HG02938 (cell line): ENCODE measurements at regions not wholly inside any gene's neighbourhood (a gene's known extent, or its start where the extent isn't known, plus 50 kb on each side); places are given as distances from the start of the nearest gene placed in this dataset.
"Not testable (repeated sequence)": the region's sequence is repeated elsewhere in the genome, so short reads cannot be mapped to it uniquely, and the experiment has no call there.

Source experiments
- ATAC-seq: cut with Tn5 transposase; IDR thresholded peaks from one replicate; pipeline ENCODE4 v1.9.1; 2021; ENCODE audit warnings: mild to moderate bottlenecking, moderate library complexity; ENCODE audit not compliant: unreplicated experiment

DNA sequence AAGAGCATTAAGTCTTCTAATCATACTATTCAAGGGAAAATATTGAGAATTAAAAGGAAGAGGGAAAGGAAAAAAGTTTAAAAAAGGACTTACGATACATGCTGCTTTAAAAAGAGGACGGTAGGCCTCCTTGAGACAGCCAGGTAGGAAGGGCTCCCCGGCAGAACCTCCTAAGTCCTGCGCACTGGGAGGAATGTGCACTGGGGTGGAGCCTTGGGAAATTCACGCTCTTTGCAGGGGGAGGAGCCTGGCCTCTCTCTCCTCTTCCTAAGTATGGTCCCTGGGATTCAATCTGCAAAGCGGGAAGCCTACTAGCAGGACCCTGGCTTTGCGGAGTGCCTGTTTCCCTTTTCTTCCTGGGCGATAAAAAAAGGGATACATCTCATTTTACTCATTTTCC, 553.0 kb downstream of the RPS29 start:
- no peak for ATAC-seq

DNA sequence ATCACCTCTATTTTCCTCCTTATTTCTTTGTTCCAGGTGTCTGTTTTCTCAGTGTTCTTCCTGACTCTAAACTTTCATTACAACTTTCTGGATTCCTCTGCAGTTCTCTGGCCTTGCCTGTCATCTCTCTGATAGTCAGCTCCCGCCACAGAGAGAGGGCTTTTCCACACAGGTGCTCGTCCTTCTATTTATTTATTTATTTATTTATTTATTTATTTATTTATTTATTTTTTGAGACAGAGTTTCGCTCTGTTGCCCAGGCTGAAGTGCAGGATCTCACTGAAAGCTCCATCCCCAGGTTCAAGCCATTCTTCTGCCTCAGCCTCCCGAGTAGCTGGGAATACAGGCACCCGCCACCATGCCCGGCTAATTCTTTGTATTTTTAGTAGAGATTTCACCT, 554.5 kb downstream of the RPS29 start:
- not testable (repeated sequence) for ATAC-seq

DNA sequence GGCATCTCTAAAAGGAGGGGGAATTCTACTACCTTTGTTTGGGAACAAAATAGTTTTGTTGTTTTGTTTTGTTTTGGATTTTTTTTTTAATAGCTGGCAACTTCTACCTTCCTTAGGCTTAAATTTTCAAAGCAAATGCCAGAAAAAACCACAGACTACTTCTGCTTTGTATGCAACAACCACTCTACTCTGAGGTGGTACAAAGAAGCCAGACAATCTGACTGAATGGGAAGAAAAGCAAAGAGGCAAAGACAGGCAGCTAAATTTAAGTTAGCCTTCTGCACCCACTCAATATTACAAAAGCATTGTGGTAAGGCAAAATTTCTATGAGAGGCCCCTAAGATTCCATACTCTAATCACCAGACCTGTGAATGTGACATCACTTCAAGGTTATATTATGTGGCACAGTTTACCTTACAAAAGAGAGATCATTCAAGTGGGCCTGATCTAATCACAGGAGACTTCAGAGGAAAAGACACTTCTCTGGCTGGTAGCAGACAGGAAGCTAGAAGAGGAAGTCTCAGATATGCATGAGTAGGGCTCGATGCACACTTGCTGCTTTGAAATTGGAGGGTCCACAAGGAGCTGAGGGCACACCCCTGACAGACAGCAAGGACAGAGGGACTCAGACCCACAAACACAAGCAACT, 566.6 kb downstream of the RPS29 start:
- ATAC-seq = no peak

DNA sequence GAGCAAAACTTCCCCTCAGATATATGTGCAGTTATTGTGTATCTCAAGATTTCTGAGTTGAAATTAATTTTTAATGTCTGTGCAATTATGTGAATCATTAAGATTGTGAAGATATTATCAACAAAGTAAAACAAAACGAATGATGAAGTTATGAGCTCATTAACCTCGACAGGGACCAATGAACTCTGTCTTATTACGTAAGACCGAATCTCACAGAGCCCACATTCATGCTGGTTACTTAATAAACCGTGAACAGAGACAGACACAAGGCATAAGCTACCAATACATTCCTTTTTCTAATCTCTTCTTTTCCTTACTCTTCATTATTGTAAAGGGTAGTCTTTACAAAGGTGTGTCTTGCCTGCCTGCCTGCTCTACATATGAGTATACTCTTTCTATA, 568.7 kb downstream of the RPS29 start:
- ATAC-seq = no peak

DNA sequence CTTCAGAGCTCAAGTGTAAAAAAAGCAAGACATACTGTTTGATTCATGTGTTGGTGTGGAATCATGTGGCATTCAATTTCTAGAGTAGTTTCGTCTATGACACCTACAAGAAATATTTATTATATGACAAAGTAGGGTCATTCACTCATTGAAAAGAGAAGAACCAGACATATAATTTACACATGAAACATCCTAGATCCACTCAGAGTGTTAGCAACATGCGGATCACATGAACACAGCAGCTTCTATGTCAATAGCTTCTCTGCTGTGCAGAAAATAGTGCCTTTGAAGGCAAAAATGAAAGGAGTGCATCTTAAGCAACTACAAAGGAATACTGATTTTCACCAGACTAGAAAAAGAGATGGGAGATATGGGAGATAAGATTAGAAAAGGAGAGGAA, 569.8 kb downstream of the RPS29 start:
- no peak for ATAC-seq

DNA sequence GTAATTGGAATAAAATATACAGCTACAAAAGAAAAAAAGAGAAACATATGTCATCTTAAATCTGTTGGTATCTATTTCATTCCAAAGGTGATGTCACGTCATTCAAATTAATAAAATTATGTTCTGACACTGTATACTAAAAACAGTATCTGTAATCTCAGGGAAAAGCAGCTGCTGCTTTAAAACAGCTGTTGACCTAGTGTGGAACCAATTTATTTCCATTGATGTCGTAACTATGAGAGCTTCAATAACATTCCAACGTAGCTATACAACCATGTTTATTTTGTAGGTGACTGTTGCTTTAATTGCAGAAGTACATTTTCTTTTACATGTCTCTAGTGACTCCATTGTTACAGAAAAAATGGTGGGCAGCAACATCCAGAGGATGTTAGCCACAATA, 571.7 kb downstream of the RPS29 start:
- no peak for ATAC-seq

DNA sequence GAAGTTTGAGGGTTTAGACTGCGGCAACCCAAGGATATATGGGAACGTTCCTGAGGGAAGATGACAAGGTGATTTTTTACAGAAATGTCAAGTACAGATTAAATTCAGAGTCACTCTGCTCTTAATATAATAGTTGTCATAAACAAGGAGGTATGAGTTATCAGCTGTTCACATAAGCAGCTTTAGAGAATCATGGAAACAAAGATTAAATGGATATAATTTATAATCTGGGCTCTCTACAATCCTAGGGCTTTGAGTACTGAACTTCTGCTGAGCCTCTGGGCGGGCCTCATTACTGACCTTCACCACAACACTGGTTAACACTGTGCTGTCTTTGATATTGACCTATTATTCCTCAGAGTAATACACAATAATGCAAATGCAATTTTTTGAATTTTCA, 577.8 kb downstream of the RPS29 start:
- no peak for ATAC-seq

DNA sequence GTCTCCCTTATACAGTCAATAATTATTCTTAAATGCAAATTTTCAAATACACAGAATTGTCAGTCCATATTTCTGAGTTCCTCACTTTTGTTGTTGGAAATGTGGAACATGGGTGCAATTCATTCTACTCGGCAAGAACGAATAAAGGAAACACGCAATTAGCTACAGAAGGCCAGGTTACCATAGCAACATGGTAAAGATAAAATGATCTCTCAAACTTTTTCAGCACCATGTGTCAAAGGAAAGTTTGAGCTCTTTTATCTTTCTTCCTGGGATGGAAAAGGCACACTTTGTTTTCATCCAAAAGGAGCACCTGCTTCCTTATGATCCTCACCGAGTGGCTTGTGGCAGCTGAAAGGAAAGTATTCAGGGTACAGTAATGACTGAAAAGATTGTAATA, 595.0 kb downstream of the RPS29 start:
- no peak for ATAC-seq

DNA sequence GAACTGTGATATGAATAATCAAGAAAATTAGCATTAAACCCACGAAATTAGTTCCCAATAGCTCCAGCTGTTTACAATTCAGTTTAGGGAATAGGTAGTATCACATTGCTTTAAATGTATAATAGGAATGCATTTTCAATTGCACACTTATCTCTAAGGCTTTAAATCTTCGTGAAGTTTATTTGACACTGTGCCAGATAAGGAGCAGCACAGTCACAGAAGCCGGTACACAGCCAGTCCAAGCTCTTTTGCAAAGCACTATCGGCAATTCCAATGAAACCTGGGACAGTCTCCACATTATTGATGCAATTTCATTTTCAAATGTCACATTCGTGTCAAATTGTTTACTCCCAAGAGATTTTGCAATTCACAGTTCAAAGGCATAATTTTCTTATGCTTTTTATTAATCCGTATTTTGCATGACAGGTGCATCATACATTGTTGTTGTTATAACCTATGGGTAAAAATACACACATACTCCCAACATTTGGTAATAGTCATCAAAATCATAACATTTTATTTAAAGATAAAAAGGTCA, 602.8 kb downstream of the RPS29 start:
- ATAC-seq = no peak

DNA sequence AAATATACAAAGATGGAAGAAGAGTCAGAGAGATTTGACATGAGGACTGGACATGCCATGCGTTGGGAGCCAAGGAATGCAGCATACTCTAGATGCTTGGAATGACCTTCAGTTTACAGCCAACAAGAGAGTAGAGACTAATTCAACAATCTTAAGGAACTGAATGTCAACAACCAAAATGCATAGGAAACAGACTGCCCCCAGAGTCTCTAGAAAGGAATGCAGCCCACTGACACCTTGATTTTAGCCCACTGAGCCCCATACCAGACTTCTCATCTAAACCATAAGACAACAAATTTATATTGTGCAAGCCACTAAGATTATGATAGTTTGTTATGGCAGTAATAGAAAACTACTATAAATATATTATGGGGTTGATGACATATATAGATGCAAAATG, 611.2 kb downstream of the RPS29 start:
- no peak for ATAC-seq

DNA sequence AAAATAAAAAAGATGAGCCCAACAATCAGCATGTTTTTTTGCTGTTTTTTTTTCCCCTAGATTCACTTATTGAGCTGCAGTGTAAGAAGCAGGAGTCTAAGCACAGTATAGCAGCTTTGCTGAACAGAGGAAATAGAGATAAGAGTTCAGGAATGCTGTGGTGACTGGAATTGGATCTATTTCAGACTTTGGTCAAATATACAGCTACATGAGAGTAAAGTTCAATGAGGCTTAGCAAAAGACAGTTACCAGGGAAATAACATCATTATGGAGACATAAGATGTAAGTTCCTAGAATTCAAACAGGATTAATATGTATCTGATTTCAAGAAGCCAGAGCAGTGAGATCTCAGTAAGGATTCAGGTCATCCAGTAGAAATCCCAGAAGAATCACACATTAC, 613.0 kb downstream of the RPS29 start:
- no peak for ATAC-seq

DNA sequence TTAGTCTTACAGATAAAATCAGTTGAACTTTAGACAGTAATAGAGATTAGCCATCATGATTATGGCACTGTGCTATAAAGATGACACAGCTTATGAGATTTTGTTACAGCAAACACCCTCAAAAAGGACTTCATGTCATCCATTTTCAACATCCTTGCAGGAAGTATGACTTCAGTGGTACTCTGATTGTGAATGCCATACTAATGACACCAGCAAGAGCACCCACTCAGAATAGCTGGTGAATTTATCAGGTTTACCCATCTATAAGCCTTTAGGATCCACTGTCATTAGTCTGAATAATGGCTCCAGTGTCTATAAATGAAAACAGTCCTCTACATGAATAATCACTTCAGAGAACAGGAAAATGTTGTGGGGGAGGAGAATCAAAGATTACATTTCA, 615.2 kb downstream of the RPS29 start:
- ATAC-seq = no peak

DNA sequence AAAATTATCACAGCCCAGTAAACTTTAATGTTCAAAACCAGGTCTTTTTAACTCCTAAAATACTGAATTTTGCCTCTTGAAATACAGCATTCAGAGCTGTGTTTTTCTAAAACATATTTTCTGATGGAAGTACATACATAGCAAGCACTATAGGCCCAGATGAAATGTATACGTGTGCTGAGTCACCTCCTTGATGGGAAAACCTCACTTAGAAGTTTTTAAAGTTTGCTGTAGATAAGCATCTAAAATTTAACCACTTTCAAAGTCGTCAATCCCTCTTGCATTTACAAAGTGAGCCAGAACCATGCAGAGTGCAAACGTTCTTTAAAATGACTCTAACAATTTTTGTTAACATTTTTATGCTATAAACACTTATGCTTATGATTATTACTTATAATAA, 618.8 kb downstream of the RPS29 start:
- ATAC-seq = no peak

DNA sequence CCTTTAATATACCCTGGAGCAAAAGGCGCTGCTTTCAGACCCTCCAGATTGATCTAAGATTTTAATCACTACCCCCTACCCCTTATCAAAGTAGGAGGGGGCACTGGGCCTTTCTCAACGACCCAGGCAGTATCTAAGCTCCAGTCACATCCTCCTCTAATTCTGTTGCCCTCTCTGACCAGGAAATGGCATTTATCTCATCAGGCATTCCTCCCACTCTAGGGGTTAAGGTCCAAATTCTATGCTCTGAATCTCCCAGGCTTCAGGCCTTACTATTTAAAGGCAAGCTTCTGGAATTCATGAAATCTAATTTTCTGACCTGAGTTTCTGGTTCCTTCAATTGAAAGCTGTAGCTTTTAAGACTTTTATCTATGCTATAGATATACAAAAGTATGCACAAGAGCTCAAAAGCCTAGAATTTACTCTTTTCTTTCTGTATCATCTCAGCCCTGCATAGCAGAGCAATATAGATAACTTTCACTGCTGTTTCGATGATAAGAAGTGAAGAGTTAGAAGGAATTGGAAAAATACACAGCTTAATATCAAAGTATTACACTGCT, 622.9 kb downstream of the RPS29 start:
- no peak for ATAC-seq

DNA sequence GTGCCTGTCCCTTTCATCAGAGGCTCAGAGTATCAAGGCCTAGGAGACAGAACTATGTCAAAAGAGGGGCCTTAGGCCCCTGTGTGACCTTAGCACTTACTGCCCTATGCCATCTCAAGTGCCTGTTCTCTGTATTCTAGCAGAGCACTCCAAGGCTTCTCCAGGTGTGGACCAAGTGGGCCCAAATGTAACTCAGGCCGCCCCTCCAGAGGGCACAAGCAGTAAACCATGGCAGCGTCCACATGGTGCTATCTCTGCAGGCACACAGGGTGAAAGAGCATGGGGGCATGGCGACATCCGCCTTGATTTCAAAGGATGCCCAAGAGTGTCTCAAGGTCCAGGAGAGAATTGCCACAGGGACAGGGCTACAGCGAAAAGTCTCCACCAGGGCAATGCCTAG, 628.7 kb downstream of the RPS29 start:
- no peak for ATAC-seq

DNA sequence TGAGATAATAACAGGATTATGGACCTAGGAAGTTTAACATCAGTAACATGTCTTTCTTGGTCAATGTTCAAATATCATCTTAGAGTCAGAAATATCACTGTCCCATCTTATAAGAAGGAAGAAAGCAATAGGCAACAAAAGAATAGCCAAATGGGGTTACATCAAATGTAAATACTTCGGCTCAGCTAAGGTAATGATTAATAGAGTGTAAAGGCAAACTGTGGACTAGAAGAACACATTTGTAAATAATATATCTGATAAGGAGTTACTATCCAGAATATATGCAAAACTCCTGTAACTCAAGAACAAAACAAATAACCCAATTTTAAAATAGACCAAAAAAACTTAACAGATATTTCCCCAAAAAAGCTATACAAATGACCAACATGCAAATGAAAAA, 630.3 kb downstream of the RPS29 start:
- no peak for ATAC-seq

DNA sequence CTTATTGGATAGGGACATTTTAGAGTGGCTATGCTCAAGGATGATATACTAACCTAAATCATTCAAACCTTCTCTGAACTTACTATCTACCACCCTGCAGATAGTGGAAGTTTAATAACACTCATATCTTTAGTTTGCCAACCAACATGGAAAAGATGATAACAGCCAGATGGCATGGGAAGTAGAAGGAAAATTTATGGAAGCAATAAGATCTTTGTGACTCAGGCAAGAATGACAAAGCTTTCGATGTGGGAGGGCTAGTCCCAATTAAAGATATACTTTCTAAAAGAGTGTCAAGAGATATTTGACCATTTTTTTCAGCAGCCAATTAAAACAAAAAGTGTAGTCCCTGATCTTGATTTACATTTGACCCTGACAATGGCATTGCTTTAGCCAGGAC, 631.7 kb downstream of the RPS29 start:
- no peak for ATAC-seq

DNA sequence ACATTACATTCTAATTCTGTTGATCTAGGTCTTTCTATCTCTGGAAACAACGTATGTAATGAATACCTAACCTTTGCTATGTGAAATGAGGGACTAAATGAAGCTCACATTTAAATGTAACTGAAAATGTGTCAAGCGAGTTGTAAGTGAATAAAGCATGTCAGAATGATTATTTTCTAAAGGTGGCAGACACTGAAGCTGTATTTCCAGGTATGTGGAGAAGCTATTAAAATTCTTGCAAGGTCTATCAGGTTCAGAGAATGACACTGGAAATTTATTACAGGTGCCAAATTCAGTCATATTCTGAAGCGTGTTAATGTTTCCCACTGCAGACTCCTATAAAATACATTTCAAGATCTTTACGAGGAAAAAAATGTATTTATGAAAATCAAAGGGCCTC, 641.4 kb downstream of the RPS29 start:
- ATAC-seq = no peak

DNA sequence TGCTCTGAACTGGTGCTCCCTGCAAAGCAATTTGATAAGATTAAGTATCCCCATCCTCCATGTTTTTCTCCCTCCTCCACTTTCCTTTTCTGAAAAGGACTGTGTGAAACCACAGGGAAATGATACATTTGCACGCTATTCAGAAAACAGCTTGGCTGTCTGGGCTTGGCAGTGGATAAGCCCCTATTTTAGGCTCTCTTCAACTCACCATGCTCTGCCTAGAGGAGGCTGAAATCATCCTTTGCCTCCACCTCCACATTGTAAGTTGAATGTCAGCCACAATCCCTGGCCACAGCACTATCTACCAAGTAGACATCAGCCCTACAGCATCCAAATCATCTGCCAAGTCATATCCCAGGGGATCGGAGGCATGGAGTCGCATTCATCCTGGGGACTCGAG, 642.3 kb downstream of the RPS29 start:
- no peak for ATAC-seq

DNA sequence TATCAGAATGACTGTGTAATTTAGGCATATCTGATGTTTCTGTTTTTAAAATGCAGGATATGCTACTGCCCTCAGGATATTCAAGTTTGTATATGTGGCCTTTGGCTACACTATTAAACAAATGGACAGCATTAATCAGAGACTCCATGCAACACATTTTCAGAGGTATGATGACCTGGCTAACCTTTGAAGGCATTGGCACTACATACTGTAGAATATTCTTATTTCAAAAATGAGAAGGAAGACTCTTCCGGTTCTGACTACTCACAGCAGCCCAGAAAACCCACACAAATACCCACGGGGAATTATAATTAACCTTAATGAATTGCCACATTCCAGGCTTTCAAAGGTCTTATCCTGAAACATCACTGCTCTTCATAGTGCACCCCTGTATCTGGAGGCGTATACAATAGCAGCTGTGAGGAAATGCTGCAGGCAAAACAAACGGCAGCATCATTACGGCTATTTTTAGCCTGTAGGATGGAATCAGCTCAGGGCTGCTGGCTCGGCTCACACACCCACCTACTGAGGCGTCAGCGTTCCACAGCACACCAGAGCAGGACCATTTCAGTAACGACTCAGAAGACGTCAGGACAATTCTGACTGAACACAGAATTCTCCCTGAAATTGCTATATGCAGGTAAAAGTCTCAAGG, 648.5 kb downstream of the RPS29 start:
- ATAC-seq = no peak

DNA sequence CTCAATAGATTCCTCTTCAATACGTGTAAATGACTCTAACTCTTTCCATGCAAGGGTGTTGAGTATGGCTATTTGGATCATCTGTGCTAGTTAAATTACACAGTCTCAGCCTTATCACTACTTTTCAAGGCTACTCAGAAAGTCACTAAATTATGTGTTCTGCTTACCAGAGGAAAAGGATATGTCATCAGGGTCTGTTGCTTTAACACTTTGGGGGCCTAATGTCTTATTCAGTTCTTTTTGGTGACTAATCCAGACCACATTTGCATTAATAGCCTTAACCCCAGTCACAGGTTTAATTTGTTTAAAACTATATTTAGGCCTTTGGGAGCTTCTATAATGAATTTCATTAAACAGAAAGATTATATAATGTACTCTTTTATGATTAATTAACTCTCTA, 649.3 kb downstream of the RPS29 start:
- no peak for ATAC-seq

DNA sequence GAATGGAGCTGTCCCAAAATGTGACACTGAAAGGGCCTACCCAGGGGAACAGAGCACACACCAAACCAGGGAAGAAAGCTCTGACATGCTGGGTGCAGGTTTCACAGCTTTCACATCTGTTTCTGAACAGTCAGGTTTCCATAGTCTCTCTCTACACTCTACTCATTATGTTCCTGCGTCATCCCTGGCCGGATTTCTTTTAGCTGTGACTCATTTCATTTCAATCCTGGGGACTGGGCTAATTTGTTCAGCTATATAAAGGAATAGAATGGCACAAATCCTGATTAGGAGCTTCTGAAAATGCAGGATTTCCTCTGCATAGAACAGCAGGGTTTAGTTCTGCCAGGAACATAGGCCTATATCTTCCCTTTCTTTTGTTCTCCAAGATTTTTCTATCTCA, 649.8 kb downstream of the RPS29 start:
- no peak for ATAC-seq

DNA sequence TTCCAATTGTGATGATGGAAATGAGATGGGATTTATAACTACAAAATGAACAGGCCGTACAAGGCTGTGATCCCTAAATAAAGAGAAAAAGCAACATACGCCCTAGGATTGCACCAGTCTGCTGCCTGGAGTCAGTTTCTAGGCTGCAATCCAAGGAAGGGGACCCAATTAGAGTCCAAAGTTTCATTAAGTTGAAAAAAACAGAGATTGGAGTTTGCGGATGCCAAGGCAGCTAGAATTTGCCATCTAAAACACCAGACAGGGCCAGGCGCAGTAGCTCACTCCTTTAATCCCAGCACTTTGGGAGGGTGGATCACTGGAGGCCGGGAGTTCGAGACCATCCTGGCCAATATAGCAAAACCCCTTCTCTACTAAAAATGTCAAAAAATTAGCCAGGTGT, 661.0 kb downstream of the RPS29 start:
- ATAC-seq = no peak
